PFSK-1 (cell line): ENCODE measurements at regions not wholly inside any gene's neighbourhood (a gene's known extent, or its start where the extent isn't known, plus 50 kb on each side); places are given as distances from the start of the nearest gene placed in this dataset.

Experiments used
- FOXP2 ChIP-seq: optimal IDR thresholded peaks from 2 replicates; pipeline ENCODE3; 2011; ENCODE audit warnings: borderline replicate concordance, control low read depth, inconsistent platforms; ENCODE audit not compliant: insufficient read depth; ENCODE audit errors: extremely low read length, extremely low read depth
- POLR2AphosphoS5 ChIP-seq: IDR thresholded peaks from 2 replicates; pipeline ENCODE4 v1.6.1; 2012; ENCODE audit warnings: low read depth, mild to moderate bottlenecking, control low read depth, low read length, moderate library complexity
- REST ChIP-seq, 2 experiments: IDR thresholded peaks; 2 replicates each; pipeline versions ENCODE4 v1.6.1 to v1.8.0; 2011 to 2012; ENCODE audit warnings: low read depth in 2 of 2, low read length in 2 of 2, control low read depth in 1 of 2, inconsistent platforms in 1 of 2, mild to moderate bottlenecking in 1 of 2, moderate library complexity in 1 of 2; ENCODE audit not compliant: insufficient read depth in 1 of 2
- SIN3A ChIP-seq: IDR thresholded peaks from 2 replicates; pipeline ENCODE4 v1.6.1; 2012; ENCODE audit warnings: mild to moderate bottlenecking, low read length, moderate library complexity, borderline replicate concordance; ENCODE audit not compliant: insufficient read depth
- TAF1 ChIP-seq: IDR thresholded peaks from 2 replicates; pipeline ENCODE4 v1.6.1; 2012; ENCODE audit warnings: low read length, control low read depth, borderline replicate concordance; ENCODE audit not compliant: insufficient read depth

- no peak for TF ChIP-seq TAF1
- no peak for TF ChIP-seq SIN3A
- no peak for TF ChIP-seq POLR2AphosphoS5
- TF ChIP-seq REST (IDR thresholded peaks at IDR 0.05; ENCODE audit: insufficient read depth in 1 of 2, low read depth in 2 of 2, low read length in 2 of 2) = no peak
- TF ChIP-seq FOXP2 = no peak
Measured at GRCh38 chr12:111274777-111275176, 94.1 kb downstream of the PHETA1 start.

- no peak for TF ChIP-seq SIN3A
Measured at GRCh38 chr12:111271674-111272418, 97.0 kb downstream of the PHETA1 start.

- no peak for TF ChIP-seq POLR2AphosphoS5
Measured at GRCh38 chr12:111270774-111271173, 98.1 kb downstream of the PHETA1 start.

GRCh38 chr12:111270239-111270638, 98.7 kb downstream of the PHETA1 start:
- TF ChIP-seq SIN3A (no peak), POLR2AphosphoS5 (no peak), REST (IDR thresholded peaks at IDR 0.05; ENCODE audit: insufficient read depth in 1 of 2, low read depth in 2 of 2, low read length in 2 of 2) (no peak), TAF1 (no peak), FOXP2 (no peak)

GRCh38 chr12:111269718-111270117, 99.2 kb downstream of the PHETA1 start:
- TF ChIP-seq REST (IDR thresholded peaks at IDR 0.05; ENCODE audit: insufficient read depth in 1 of 2, low read depth in 2 of 2, low read length in 2 of 2) (no peak), TAF1 (no peak), POLR2AphosphoS5 (no peak), FOXP2 (no peak), SIN3A (no peak)

GRCh38 chr12:111268738-111269572, 99.9 kb downstream of the PHETA1 start:
- TF ChIP-seq POLR2AphosphoS5 = no peak
- TF ChIP-seq FOXP2 = no peak
- no peak for TF ChIP-seq SIN3A
- TF ChIP-seq REST (IDR thresholded peaks at IDR 0.05; ENCODE audit: insufficient read depth in 1 of 2, low read depth in 2 of 2, low read length in 2 of 2) = no peak
- TF ChIP-seq TAF1 = no peak
